MM.1S (cell line): ENCODE measurements at regions not wholly inside any gene's neighbourhood (a gene's known extent, or its start where the extent isn't known, plus 50 kb on each side); places are given as distances from the start of the nearest gene placed in this dataset.

Source experiments
- EZH2phosphoT487 ChIP-seq: fragments of 300-600 bp; sonication (generic); IDR thresholded peaks from 2 replicates; pipeline ENCODE4 v1.6.1; 2018; ENCODE audit warnings: antibody characterized with exemption, low read length
- TF ChIP-seq, protein P1 (sequence below): fragments of 300-600 bp; sonication (generic); IDR thresholded peaks from 2 replicates; pipeline ENCODE4 v1.5.1; 2016; ENCODE audit warnings: antibody characterized with exemption, low read length, mixed read lengths

DNA sequence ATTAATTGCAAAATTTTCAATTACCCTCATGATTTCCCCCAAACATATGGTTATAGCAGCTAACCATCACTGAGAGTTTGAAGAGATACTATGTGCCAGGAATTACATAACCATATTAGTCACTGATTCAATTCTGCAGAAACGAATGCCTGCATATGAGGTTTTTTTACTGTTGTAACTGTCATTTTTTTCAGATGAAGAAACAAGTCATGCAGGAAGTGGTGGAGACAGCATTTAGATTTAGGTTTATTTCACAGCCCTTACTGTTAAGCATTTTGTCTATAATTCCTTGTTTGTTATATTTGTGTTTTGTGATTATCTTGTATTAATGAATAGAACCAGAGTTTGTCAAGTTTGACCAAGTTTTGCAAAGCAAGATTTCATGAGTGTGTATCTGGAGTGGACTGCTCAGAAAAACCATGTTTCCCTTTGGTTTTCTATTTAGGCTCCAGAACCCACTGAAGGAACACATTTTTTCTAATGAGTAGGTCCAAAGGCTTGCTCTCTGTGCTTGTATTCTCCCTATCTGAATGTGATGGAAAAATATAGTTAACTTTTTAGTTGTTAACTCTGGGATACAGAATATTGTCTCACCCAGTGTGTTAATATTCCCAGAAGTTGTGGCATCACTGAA is 308.5 kb upstream of the ADAMTS5 start:
- TF ChIP-seq, protein P1, sequence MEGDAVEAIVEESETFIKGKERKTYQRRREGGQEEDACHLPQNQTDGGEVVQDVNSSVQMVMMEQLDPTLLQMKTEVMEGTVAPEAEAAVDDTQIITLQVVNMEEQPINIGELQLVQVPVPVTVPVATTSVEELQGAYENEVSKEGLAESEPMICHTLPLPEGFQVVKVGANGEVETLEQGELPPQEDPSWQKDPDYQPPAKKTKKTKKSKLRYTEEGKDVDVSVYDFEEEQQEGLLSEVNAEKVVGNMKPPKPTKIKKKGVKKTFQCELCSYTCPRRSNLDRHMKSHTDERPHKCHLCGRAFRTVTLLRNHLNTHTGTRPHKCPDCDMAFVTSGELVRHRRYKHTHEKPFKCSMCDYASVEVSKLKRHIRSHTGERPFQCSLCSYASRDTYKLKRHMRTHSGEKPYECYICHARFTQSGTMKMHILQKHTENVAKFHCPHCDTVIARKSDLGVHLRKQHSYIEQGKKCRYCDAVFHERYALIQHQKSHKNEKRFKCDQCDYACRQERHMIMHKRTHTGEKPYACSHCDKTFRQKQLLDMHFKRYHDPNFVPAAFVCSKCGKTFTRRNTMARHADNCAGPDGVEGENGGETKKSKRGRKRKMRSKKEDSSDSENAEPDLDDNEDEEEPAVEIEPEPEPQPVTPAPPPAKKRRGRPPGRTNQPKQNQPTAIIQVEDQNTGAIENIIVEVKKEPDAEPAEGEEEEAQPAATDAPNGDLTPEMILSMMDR, result no peak
- no peak for TF ChIP-seq EZH2phosphoT487
